ENCODE measurements at regions not wholly inside any gene's neighbourhood (a gene's known extent, or its start where the extent isn't known, plus 50 kb on each side); places are given as distances from the start of the nearest gene placed in this dataset.

GRCh38 chr16:6096931-6097670 lies 999.5 kb upstream of the EEF2KMT start:
- TF ChIP-seq PPARA (CRISPR knock-in tag; IDR thresholded peaks at IDR 0.05; ENCODE audit: borderline replicate concordance) (no peak), ZNF8 (CRISPR knock-in tag; IDR thresholded peaks at IDR 0.05) (no peak), TOX (CRISPR knock-in tag; IDR thresholded peaks at IDR 0.05; ENCODE audit: borderline replicate concordance) (no peak), ESRRG (CRISPR knock-in tag; IDR thresholded peaks at IDR 0.05) (no peak), CSRNP3 (CRISPR knock-in tag; IDR thresholded peaks at IDR 0.05) (no peak), ZNF70 (CRISPR knock-in tag; IDR thresholded peaks at IDR 0.05) (no peak)

Measured in SK-N-SH treated with all-trans-retinoic acid at 6 μM for 48 hours (cell line).